MCF 10A (cell line): ENCODE measurements at regions not wholly inside any gene's neighbourhood (a gene's known extent, or its start where the extent isn't known, plus 50 kb on each side); places are given as distances from the start of the nearest gene placed in this dataset.

Experiments used
- BruUV-seq: library from RNA; stranded (reverse); fragments of 400-500 nt; replicated peaks from 2 replicates; lab custom pipeline; 2021; lab: Mats Ljungman, UMichigan
- CTCF ChIA-PET: fragments of 300-600 bp; sonication (Branson Sonifier 250); formaldehyde crosslinking; extraction: SDS; loops from one replicate; lab custom pipeline; 2021; ENCODE audit warnings: antibody characterized with exemption, inconsistent platforms; lab: Yijun Ruan, JAX
- POLR2A ChIA-PET: fragments of 300-600, 350-650 bp; sonication (Branson Sonifier 250); formaldehyde crosslinking; extraction: SDS; loops from one replicate; lab custom pipeline; 2020; ENCODE audit warnings: antibody characterized with exemption, inconsistent platforms; lab: Yijun Ruan, JAX
- DNase-seq: peaks from one replicate; pipeline ENCODE4 v3.0.0-alpha.2; 2018; ENCODE audit not compliant: unreplicated experiment
- H3K27ac Mint-ChIP-seq: one replicate; pipeline ENCODE4 v1.8.0; 2022; ENCODE audit warnings: mild to moderate bottlenecking, low read depth, mixed read lengths; ENCODE audit not compliant: unreplicated experiment
- H3K27me3 Mint-ChIP-seq: one replicate; pipeline ENCODE4 v1.8.0; 2022; ENCODE audit warnings: mixed read lengths; ENCODE audit not compliant: insufficient read depth, unreplicated experiment
- H3K36me3 Mint-ChIP-seq: one replicate; pipeline ENCODE4 v1.8.0; 2022; ENCODE audit warnings: mild to moderate bottlenecking, moderate library complexity, mixed read lengths; ENCODE audit not compliant: insufficient read depth, unreplicated experiment
- H3K4me1 Mint-ChIP-seq: one replicate; pipeline ENCODE4 v1.8.0; 2022; ENCODE audit warnings: mixed read lengths; ENCODE audit not compliant: insufficient read depth, unreplicated experiment
- H3K4me3 Mint-ChIP-seq: one replicate; pipeline ENCODE4 v1.8.0; 2022; ENCODE audit warnings: mild to moderate bottlenecking, moderate library complexity, mixed read lengths; ENCODE audit not compliant: unreplicated experiment
- H3K9me3 Mint-ChIP-seq: one replicate; pipeline ENCODE4 v1.8.0; 2022; ENCODE audit warnings: mixed read lengths; ENCODE audit not compliant: unreplicated experiment
- CTCF ChIP-seq: fragments of 200-600 bp; IDR thresholded peaks from one replicate; pipeline ENCODE4 v1.8.0; 2022; ENCODE audit warnings: antibody characterized with exemption, mild to moderate bottlenecking; ENCODE audit not compliant: unreplicated experiment
- intact Hi-C: fragments of 100-400 bp; cut with micrococcal nuclease; formaldehyde crosslinking; loops from 2 replicates; pipeline ENCODE4 v1.14.1; 2022

GRCh38 chr2:12863937-12864336, 147.2 kb downstream of the TRIB2 start:
- no peak for DNase-seq
- BruUV-seq, result no TSS peak
- Mint-ChIP-seq H3K4me3 (no peak overlapping the region), H3K4me1 (peaks cover 6% of the 10 kb centered on the region), H3K27ac (no peak overlapping the region), H3K27me3 (no peaks in the 10 kb centered on the region), H3K9me3 (peaks cover 39% of the 10 kb centered on the region), H3K36me3 (no peaks in the 10 kb centered on the region)
- ChIA-PET POLR2A (no interaction called here), CTCF (no interaction called here)
- no peak for TF ChIP-seq CTCF
- intact Hi-C loops, result no loop called here

GRCh38 chr2:12867631-12868287, 151.0 kb downstream of the TRIB2 start:
- Mint-ChIP-seq H3K4me1 (no peaks in the 10 kb centered on the region), H3K4me3 (no peak overlapping the region), H3K27ac (no peak overlapping the region), H3K36me3 (no peaks in the 10 kb centered on the region), H3K27me3 (no peaks in the 10 kb centered on the region), H3K9me3 (peaks cover 28% of the 10 kb centered on the region)
- no peak for DNase-seq
- intact Hi-C loops, result no loop called here
- CTCF ChIA-PET, result interaction anchor here (0.6 to 1.3 kb wide), 3 partner anchors 35 to 151 kb away, joined by 3 to 4 read pairs (median 3); partner anchors contain the start of gene TRIB2
- BruUV-seq, result no TSS peak
- TF ChIP-seq CTCF, result no peak
- POLR2A ChIA-PET, result interaction anchor here (1.2 kb wide), 1 partner anchor 147 kb away, joined by 5 read pairs; no protein-coding TSS in a partner anchor

GRCh38 chr2:12870692-12871091, 154.0 kb downstream of the TRIB2 start:
- H3K4me3 Mint-ChIP-seq, result no peak overlapping the region
- TF ChIP-seq CTCF, result no peak
- peaks cover 2% of the 10 kb centered on the region for H3K9me3 Mint-ChIP-seq
- H3K27ac Mint-ChIP-seq, result no peak overlapping the region
- no peaks in the 10 kb centered on the region for H3K4me1 Mint-ChIP-seq
- no peaks in the 10 kb centered on the region for H3K27me3 Mint-ChIP-seq
- no peak for DNase-seq
- POLR2A ChIA-PET, result interaction anchor here (0.9 kb wide), 1 partner anchor 20 kb away, joined by 3 read pairs; no protein-coding TSS in a partner anchor
- intact Hi-C loops, result no loop called here
- no peaks in the 10 kb centered on the region for H3K36me3 Mint-ChIP-seq
- CTCF ChIA-PET, result no interaction called here
- BruUV-seq, result no TSS peak

GRCh38 chr2:12871694-12872315, 155.1 kb downstream of the TRIB2 start:
- ChIA-PET CTCF (interaction anchor here (1.2 kb wide), 1 partner anchor 59 kb away, joined by 3 read pairs; no protein-coding TSS in a partner anchor), POLR2A (no interaction called here)
- intact Hi-C loops, result no loop called here
- BruUV-seq, result no TSS peak
- no peak overlapping the region for H3K4me3 Mint-ChIP-seq
- H3K4me1 Mint-ChIP-seq, result no peaks in the 10 kb centered on the region
- H3K27ac Mint-ChIP-seq, result no peak overlapping the region
- no peak for DNase-seq
- H3K36me3 Mint-ChIP-seq, result no peaks in the 10 kb centered on the region
- TF ChIP-seq CTCF, result no peak
- H3K9me3 Mint-ChIP-seq, result no peaks in the 10 kb centered on the region
- H3K27me3 Mint-ChIP-seq, result no peaks in the 10 kb centered on the region
